M059J (cell line): ENCODE measurements at regions not wholly inside any gene's neighbourhood (a gene's known extent, or its start where the extent isn't known, plus 50 kb on each side); places are given as distances from the start of the nearest gene placed in this dataset.

ENCODE experiments used
- DNase-seq: peaks from one replicate; pipeline ENCODE4 v3.0.0-alpha.2; 2012; ENCODE audit warnings: low read depth

- DNase-seq: no peak
Observed at GRCh38 chr10:58451193-58451889, 61.3 kb upstream of the BICC1 start.

DNA sequence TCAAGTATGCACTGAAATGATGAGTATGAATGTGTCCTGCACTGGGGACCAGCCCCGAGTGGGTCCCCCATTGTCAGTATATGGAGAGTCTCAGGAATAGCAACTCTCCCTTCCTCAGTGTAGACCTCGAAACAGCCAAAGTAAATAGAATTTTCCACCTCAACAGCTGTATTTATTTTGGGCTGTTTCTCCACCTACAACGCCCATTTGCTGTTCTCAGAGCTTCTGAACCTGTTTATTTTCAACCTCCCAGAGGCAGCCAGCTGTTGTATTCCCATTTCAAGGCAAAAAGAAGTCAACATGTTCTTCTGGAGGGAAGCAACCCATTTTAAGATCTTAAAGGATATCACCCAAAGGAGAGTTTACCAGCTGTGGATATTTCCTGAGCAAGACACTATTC lies 59.6 kb upstream of the BICC1 start:
- DNase-seq: no peak

DNA sequence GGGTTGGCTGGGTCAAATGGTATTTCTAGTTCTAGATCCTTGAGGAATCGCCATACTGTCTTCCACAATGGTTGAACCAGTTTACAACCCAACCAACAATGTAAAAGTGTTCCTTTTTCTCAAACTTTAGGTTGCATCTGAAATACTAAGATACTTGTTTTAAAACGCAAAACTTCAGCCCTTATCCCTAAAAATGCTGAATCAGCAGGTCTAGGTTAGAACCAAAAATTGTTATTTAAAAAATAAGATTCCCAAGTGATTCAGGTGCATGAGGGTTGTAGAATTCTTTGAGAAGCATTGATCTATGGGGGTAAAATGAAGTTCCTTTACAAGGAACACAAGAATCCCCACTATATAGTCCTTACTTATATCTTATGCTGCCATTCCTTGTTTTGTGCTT lies 56.5 kb upstream of the BICC1 start:
- no peak for DNase-seq

GRCh38 chr10:58457761-58458616 lies 54.7 kb upstream of the BICC1 start:
- peak; percentile 59 for DNase-seq

DNA sequence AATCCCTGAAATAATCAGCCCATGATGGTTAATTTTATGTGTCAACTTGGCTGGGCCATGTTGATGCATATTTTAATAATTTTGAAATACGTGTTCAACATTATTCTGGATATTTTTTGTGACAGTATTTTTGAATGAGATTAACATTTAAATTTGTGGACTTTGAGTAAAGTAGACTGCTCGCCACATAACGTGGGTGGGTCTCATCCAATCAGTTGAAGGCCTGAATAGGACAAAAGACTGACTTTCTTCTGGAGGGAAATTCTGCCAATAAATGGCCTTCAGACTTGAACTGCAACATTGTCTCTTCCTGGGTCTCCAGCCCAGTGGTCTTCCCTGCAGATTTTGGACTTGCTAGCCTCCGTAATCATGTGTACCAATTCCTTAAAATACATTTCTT lies 53.6 kb upstream of the BICC1 start:
- DNase-seq: no peak

DNA sequence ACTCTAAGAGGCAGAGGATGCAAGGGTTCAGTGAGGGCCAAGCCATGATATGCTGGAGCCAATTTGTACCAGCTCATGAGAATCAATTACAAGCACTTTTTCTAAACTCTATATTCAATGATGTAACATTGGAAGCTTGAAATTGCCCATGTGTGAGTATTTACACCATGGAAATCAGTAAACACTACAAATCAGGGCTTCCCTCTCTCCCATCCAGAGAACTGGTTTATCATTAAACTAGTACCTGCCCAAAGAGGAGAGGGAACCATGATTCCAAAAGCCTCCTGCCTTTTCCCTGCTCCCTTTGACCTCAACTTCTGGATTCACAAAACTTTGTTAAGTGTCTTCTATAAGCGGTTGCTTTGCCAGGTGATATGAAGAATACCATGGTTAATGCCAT lies 52.5 kb upstream of the BICC1 start:
- DNase-seq: no peak

DNA sequence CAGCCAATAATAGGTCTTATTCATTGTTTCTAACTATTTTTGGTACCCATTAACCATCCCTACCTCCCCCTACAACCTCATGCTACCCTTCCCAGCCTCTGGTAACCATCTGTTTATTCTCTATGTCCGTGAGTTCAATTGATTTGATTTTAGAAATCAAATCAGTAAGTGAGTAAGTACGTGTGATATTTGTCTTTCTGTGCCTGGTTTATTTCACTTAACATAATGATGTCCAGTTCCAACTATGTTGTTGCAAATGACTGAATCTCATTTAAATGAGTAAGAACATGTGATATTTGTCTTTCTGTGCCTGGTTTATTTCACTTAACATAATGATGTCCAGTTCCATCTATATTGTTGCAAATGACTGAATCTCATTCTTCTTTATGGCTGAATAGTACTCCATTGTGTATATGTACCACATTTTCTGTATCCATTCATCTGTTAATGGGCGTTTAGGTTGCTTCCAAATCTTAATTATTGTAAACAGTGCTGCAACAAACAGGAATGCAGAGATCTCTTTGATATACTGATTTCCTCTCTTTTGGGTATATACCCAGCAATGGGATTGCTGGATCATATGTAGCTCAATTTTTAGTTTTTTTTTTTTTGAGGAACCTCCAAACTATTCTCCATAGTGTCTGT lies 49.7 kb upstream of the BICC1 start:
- DNase-seq: no peak
